ENCODE measurements at regions not wholly inside any gene's neighbourhood (a gene's known extent, or its start where the extent isn't known, plus 50 kb on each side); places are given as distances from the start of the nearest gene placed in this dataset.

DNA sequence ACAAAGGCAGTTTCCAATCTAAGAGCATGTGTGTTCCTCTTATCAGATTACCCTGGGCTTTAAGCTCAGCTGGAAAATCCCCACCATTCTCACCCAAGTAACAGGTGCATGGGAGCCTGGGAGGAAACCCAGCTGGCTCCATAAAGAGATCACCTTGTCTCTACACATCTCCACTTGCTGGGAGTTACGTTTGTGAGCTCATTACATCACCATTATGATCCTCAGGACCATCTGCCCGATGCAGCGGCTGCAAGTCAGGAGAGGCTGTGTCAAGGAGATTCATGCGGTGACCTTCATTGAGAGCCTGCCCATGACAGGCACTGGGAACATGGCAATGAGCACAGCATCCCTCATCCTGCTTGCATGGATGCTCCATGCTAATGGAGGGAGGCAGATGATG is 618.0 kb downstream of the NPHP4 start:
- Histone ChIP-seq H3K9me3 (ENCODE audit: control insufficient read depth in 2 of 3, insufficient read depth in 1 of 3, low read length in 3 of 3) (no peaks in the 10 kb centered on the region), H3K9ac (ENCODE audit: low read length in 3 of 3) (no peak overlapping the region), H3K36me3 (ENCODE audit: control insufficient read depth in 2 of 3, insufficient read depth in 3 of 3, low read length in 3 of 3) (no peaks in the 10 kb centered on the region), H3K27me3 (ENCODE audit: control insufficient read depth, insufficient read depth, low read length) (no peaks in the 10 kb centered on the region), H3K4me3 (ENCODE audit: low read length in 3 of 3) (no peak overlapping the region), H3K4me1 (ENCODE audit: control insufficient read depth in 2 of 3, insufficient read depth in 2 of 3, low read depth in 1 of 3, low read length in 3 of 3) (no peaks in the 10 kb centered on the region), H3K27ac (ENCODE audit: low read depth in 2 of 2, low read length in 2 of 2) (no peak overlapping the region)
- intact Hi-C loops (cut with DNase I): no loop called here
- TF ChIP-seq, protein P1, sequence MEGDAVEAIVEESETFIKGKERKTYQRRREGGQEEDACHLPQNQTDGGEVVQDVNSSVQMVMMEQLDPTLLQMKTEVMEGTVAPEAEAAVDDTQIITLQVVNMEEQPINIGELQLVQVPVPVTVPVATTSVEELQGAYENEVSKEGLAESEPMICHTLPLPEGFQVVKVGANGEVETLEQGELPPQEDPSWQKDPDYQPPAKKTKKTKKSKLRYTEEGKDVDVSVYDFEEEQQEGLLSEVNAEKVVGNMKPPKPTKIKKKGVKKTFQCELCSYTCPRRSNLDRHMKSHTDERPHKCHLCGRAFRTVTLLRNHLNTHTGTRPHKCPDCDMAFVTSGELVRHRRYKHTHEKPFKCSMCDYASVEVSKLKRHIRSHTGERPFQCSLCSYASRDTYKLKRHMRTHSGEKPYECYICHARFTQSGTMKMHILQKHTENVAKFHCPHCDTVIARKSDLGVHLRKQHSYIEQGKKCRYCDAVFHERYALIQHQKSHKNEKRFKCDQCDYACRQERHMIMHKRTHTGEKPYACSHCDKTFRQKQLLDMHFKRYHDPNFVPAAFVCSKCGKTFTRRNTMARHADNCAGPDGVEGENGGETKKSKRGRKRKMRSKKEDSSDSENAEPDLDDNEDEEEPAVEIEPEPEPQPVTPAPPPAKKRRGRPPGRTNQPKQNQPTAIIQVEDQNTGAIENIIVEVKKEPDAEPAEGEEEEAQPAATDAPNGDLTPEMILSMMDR (IDR thresholded peaks at IDR 0.05; ENCODE audit: borderline replicate concordance, extremely low read depth, insufficient read depth): no peak
- no peak for DNase-seq
- no peak for FAIRE-seq

- intact Hi-C loops (cut with DNase I): no loop called here
- TF ChIP-seq, protein P1 (IDR thresholded peaks at IDR 0.05; ENCODE audit: borderline replicate concordance, extremely low read depth, insufficient read depth): no peak
Measured at GRCh38 chr1:5373281-5373680, 618.9 kb downstream of the NPHP4 start.

GRCh38 chr1:5371270-5371669 is 621.0 kb downstream of the NPHP4 start:
- no peak for FAIRE-seq
- Histone ChIP-seq H3K27ac (ENCODE audit: low read depth in 2 of 2, low read length in 2 of 2) (no peak overlapping the region), H3K4me1 (ENCODE audit: control insufficient read depth in 2 of 3, insufficient read depth in 2 of 3, low read depth in 1 of 3, low read length in 3 of 3) (no peaks in the 10 kb centered on the region), H3K9ac (ENCODE audit: low read length in 3 of 3) (no peak overlapping the region), H3K36me3 (ENCODE audit: control insufficient read depth in 2 of 3, insufficient read depth in 3 of 3, low read length in 3 of 3) (no peaks in the 10 kb centered on the region), H3K4me3 (ENCODE audit: low read length in 3 of 3) (no peak overlapping the region), H3K9me3 (ENCODE audit: control insufficient read depth in 2 of 3, insufficient read depth in 1 of 3, low read length in 3 of 3) (no peaks in the 10 kb centered on the region), H3K27me3 (ENCODE audit: control insufficient read depth, insufficient read depth, low read length) (no peaks in the 10 kb centered on the region)
- TF ChIP-seq, protein P1 (IDR thresholded peaks at IDR 0.05; ENCODE audit: borderline replicate concordance, extremely low read depth, insufficient read depth): no peak
- no peak for DNase-seq
- intact Hi-C loops (cut with DNase I): no loop called here

More at GRCh38 chr1:5373281-5373680, 618.9 kb downstream of the NPHP4 start:
- H3K36me3 ChIP-seq (ENCODE audit: control insufficient read depth in 2 of 3, insufficient read depth in 3 of 3, low read length in 3 of 3): no peaks in the 10 kb centered on the region
- FAIRE-seq: no peak
- no peak overlapping the region for H3K9ac ChIP-seq (ENCODE audit: low read length in 3 of 3)
- H3K9me3 ChIP-seq (ENCODE audit: control insufficient read depth in 2 of 3, insufficient read depth in 1 of 3, low read length in 3 of 3): no peaks in the 10 kb centered on the region
- no peak overlapping the region for H3K27ac ChIP-seq (ENCODE audit: low read depth in 2 of 2, low read length in 2 of 2)
- no peak overlapping the region for H3K4me3 ChIP-seq (ENCODE audit: low read length in 3 of 3)
- H3K4me1 ChIP-seq (ENCODE audit: control insufficient read depth in 2 of 3, insufficient read depth in 2 of 3, low read depth in 1 of 3, low read length in 3 of 3): no peaks in the 10 kb centered on the region
- DNase-seq: no peak
- H3K27me3 ChIP-seq (ENCODE audit: control insufficient read depth, insufficient read depth, low read length): no peaks in the 10 kb centered on the region

GRCh38 chr1:5370311-5370710 is 621.9 kb downstream of the NPHP4 start:
- H3K27me3 ChIP-seq (ENCODE audit: control insufficient read depth, insufficient read depth, low read length): no peaks in the 10 kb centered on the region
- intact Hi-C loops (cut with DNase I): no loop called here

More at GRCh38 chr1:5370311-5370710, 621.9 kb downstream of the NPHP4 start:
- TF ChIP-seq, protein P1 (IDR thresholded peaks at IDR 0.05; ENCODE audit: borderline replicate concordance, extremely low read depth, insufficient read depth): no peak
- FAIRE-seq (no peak), DNase-seq (no peak)
- no peak overlapping the region for H3K27ac ChIP-seq (ENCODE audit: low read depth in 2 of 2, low read length in 2 of 2)
- no peaks in the 10 kb centered on the region for H3K4me1 ChIP-seq (ENCODE audit: control insufficient read depth in 2 of 3, insufficient read depth in 2 of 3, low read depth in 1 of 3, low read length in 3 of 3)
- H3K9ac ChIP-seq (ENCODE audit: low read length in 3 of 3): no peak overlapping the region
- H3K36me3 ChIP-seq (ENCODE audit: control insufficient read depth in 2 of 3, insufficient read depth in 3 of 3, low read length in 3 of 3): no peaks in the 10 kb centered on the region
- no peak overlapping the region for H3K4me3 ChIP-seq (ENCODE audit: low read length in 3 of 3)
- no peaks in the 10 kb centered on the region for H3K9me3 ChIP-seq (ENCODE audit: control insufficient read depth in 2 of 3, insufficient read depth in 1 of 3, low read length in 3 of 3)
